Gastrocnemius medialis (tissue), 4 donors: ENCODE measurements at regions not wholly inside any gene's neighbourhood (a gene's known extent, or its start where the extent isn't known, plus 50 kb on each side); places are given as distances from the start of the nearest gene placed in this dataset.

Source experiments
- POLR2A ChIP-seq, 2 donors: fragments of 450-650 bp; IDR thresholded peaks; one replicate each; pipeline ENCODE4 v1.6.1; 2017; ENCODE audit warnings: antibody characterized with exemption in 2 of 2, mild to moderate bottlenecking in 2 of 2, moderate library complexity in 2 of 2
- TF ChIP-seq, protein P1 (sequence below), 5 experiments: fragments of 450-650 bp in 3 of 5; fragments of 200-600 bp in 2 of 5; sonication (generic) in 2 of 5; IDR thresholded peaks in 4 of 5; conservative IDR thresholded peaks in 1 of 5; 1 replicate in 4 of 5; 2 replicates in 1 of 5; pipeline ENCODE4 v1.5.1; 2016 to 2019; ENCODE audit warnings: antibody characterized with exemption in 5 of 5, mild to moderate bottlenecking in 3 of 5, moderate library complexity in 3 of 5

DNA sequence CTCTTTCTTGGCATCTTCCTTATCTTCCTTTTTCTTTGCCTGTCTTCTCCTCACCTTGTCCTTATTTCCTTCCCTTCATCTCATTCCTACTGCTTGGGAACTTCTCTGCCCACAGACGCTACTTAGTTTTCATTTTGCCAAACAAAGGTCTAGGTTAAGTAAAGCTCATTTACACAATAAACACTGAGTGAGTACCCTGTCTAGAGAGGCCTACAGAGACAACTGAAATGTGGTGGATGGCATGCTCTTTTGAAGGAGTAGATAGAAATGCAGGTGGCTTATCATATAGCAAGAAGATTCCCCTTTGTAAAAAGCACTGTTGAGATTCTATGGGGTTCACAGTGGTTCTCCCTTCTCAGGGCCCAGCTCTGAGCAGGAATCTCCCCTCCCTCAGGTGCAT, 319.0 kb downstream of the CNTN3 start:
- TF ChIP-seq, protein P1, sequence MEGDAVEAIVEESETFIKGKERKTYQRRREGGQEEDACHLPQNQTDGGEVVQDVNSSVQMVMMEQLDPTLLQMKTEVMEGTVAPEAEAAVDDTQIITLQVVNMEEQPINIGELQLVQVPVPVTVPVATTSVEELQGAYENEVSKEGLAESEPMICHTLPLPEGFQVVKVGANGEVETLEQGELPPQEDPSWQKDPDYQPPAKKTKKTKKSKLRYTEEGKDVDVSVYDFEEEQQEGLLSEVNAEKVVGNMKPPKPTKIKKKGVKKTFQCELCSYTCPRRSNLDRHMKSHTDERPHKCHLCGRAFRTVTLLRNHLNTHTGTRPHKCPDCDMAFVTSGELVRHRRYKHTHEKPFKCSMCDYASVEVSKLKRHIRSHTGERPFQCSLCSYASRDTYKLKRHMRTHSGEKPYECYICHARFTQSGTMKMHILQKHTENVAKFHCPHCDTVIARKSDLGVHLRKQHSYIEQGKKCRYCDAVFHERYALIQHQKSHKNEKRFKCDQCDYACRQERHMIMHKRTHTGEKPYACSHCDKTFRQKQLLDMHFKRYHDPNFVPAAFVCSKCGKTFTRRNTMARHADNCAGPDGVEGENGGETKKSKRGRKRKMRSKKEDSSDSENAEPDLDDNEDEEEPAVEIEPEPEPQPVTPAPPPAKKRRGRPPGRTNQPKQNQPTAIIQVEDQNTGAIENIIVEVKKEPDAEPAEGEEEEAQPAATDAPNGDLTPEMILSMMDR (IDR thresholded peaks at IDR 0.05 in 4 of 5, conservative IDR thresholded peaks at IDR 0.05 in 1 of 5): no peak
- no peak for TF ChIP-seq POLR2A (IDR thresholded peaks at IDR 0.05)
